HFFc6 (cell line): ENCODE measurements at regions not wholly inside any gene's neighbourhood (a gene's known extent, or its start where the extent isn't known, plus 50 kb on each side); places are given as distances from the start of the nearest gene placed in this dataset.
"Not testable (repeated sequence)": the region's sequence is repeated elsewhere in the genome, so short reads cannot be mapped to it uniquely, and the experiment has no call there.

Source experiments
- DNase-seq: peaks from one replicate; pipeline ENCODE4 v3.0.0-alpha.2; 2018
- H3K27ac Mint-ChIP-seq: 2 replicates; pipeline ENCODE4 v1.8.0; 2020; ENCODE audit warnings: mild to moderate bottlenecking, mixed read lengths
- H3K27me3 Mint-ChIP-seq: 2 replicates; pipeline ENCODE4 v1.8.0; 2021; ENCODE audit warnings: mild to moderate bottlenecking, moderate library complexity, mixed read lengths; ENCODE audit not compliant: insufficient read depth
- H3K36me3 Mint-ChIP-seq: 2 replicates; pipeline ENCODE4 v1.8.0; 2021; ENCODE audit warnings: low read depth, mixed read lengths
- H3K4me1 Mint-ChIP-seq: 2 replicates; pipeline ENCODE4 v1.8.0; 2020; ENCODE audit warnings: low read depth, mixed read lengths
- H3K4me3 Mint-ChIP-seq: 2 replicates; pipeline ENCODE4 v1.8.0; 2020; ENCODE audit warnings: mild to moderate bottlenecking, moderate library complexity, mixed read lengths
- H3K9me3 Mint-ChIP-seq: 2 replicates; pipeline ENCODE4 v1.8.0; 2020; ENCODE audit warnings: mild to moderate bottlenecking, mixed read lengths
- TF ChIP-seq, protein P1 (sequence below): fragments of 200-600 bp; sonication (generic); IDR thresholded peaks from 2 replicates; pipeline ENCODE4 v1.5.0; 2021; ENCODE audit warnings: antibody characterized with exemption, mild to moderate bottlenecking

DNA sequence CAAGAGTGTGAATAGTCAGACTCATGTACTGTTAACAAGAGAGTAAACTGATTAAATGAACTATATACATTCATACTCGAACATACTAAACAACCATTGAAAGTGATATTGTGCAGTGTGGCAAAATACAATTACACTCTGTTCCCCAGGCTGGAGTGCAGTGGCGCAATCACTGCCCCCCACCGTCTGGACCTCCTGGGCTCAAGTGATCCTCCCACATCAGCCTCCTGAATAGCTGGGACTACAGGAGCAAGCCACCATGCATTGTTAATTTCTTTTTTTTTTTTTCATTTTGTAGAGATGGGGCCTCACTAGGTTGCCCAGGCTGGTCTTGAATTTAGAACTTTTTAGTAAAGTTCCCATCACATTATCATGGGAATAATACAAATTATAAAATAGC is 77.3 kb upstream of the LSM14A start:
- Mint-ChIP-seq H3K4me3 (no peak overlapping the region), H3K9me3 (no peaks in the 10 kb centered on the region), H3K4me1 (no peaks in the 10 kb centered on the region; the same call in 1 of the 2 replicates), H3K27ac (no peak overlapping the region), H3K36me3 (no peaks in the 10 kb centered on the region), H3K27me3 (peaks cover 17% of the 10 kb centered on the region; the same call in 1 of the 2 replicates)
- TF ChIP-seq, protein P1, sequence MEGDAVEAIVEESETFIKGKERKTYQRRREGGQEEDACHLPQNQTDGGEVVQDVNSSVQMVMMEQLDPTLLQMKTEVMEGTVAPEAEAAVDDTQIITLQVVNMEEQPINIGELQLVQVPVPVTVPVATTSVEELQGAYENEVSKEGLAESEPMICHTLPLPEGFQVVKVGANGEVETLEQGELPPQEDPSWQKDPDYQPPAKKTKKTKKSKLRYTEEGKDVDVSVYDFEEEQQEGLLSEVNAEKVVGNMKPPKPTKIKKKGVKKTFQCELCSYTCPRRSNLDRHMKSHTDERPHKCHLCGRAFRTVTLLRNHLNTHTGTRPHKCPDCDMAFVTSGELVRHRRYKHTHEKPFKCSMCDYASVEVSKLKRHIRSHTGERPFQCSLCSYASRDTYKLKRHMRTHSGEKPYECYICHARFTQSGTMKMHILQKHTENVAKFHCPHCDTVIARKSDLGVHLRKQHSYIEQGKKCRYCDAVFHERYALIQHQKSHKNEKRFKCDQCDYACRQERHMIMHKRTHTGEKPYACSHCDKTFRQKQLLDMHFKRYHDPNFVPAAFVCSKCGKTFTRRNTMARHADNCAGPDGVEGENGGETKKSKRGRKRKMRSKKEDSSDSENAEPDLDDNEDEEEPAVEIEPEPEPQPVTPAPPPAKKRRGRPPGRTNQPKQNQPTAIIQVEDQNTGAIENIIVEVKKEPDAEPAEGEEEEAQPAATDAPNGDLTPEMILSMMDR: no peak
- no peak for DNase-seq

DNA sequence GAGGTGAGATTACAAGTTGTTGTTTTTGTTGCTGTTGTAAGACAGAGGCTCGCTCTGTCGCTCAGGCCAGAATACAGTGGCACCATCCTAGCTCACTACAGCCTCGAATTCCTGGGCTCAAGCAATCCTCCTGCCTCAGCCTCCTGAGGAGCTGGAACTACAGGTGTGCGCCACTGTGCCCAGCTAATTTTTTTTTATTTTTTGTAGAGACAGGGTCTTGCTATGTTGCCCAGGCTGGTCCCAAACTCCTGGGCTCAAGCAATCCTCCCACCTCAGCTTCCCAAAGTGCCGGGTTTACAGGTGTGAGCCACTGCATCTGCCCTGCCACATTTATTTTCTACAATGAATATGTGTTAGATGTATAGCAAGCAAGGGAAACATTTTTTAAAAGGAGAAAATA is 76.9 kb upstream of the LSM14A start:
- not testable (repeated sequence) for H3K4me3 Mint-ChIP-seq, H3K9me3 Mint-ChIP-seq, H3K36me3 Mint-ChIP-seq, DNase-seq, H3K27ac Mint-ChIP-seq, H3K4me1 Mint-ChIP-seq
- peaks cover 19% of the 10 kb centered on the region; the same call in 1 of the 2 replicates for H3K27me3 Mint-ChIP-seq

DNA sequence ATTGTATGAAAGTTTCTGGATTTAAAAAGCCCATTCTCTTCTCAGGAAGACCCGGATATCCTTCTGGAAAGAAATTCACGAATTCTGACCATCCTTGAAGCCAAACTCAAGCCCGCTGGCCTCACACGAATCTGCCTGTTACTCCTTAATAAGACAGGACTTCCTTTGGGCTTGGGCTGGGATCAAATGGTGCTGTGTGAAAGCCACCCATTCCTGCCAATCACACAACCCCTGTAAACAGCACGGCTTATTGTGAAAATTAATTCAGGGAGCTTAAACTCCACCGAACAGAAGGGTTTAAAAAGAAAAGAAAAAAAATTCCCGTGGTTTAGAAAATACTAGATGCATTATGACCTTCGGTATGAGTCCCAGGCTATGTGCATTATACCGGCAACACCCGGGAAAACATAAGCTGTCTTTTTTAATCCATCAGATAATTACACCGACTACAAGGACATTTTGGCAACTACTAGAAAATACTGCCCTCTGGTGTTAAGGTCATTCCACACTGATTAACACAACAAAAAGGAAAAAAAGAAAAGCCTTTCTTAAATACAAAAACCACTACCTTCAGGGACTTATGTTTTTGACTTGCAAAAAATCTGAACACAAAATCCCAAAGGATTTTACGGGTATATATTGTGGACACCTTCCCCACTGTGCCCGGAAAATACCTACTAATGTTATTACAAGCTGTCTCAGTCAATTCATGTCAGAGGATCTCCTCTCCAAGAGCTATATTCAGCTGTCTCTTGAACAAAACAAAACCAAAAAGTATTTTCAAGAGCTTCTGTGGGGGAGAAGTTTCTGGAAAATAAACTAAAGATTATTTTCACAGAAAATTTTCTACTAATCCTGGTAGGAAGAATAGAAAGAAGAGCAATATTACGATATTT is 76.0 kb upstream of the LSM14A start:
- H3K4me3 Mint-ChIP-seq: no peak overlapping the region
- H3K27ac Mint-ChIP-seq: no peak overlapping the region
- no peaks in the 10 kb centered on the region for H3K9me3 Mint-ChIP-seq
- peaks cover 19% of the 10 kb centered on the region; the same call in 1 of the 2 replicates for H3K27me3 Mint-ChIP-seq
- TF ChIP-seq, protein P1: peak; percentile 85
- H3K4me1 Mint-ChIP-seq: no peaks in the 10 kb centered on the region; the same call in 1 of the 2 replicates
- peak; percentile 43 for DNase-seq
- no peaks in the 10 kb centered on the region for H3K36me3 Mint-ChIP-seq

DNA sequence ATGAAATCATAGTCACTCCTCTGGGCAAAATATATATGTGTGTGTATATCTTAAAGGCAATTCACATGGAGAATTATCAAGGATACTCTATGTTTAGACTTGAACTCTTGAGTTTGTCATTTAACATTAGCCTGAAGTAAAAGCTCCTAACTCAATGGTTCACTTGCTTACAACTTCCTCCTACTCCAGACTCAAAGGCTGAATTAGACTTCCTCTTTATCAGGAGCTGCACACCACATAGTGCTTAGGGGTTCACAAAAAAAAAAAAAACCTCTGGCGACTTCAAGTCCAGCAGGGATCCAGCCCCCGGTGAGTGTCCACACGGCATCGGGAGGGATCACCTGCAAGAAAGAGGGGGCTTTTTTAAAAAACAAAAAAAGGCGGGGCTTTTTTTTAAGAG is 68.2 kb upstream of the LSM14A start:
- Mint-ChIP-seq H3K27ac (no peak overlapping the region), H3K36me3 (no peaks in the 10 kb centered on the region), H3K4me3 (no peak overlapping the region), H3K9me3 (no peaks in the 10 kb centered on the region), H3K4me1 (no peaks in the 10 kb centered on the region), H3K27me3 (peaks cover 24% of the 10 kb centered on the region)
- DNase-seq: no peak
- TF ChIP-seq, protein P1: no peak

DNA sequence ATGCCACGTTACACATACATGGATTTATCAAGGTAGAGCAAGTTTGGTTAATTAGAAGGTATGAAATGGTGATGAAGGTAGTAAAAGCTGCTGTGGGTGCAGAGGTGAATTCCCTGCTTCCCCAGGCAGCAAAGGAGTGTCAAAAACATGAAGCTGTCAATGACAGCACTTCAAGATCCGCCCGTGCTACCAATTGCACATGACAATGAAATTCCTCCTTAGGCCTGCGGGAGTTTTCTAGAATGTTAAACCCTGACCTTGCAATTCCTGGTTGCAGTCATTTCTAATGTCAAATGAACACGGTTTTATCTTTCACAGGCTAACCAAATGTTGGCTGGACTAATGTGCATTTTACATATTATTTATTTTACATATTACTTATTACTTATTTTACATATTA is 67.7 kb upstream of the LSM14A start:
- DNase-seq: no peak
- no peaks in the 10 kb centered on the region for H3K9me3 Mint-ChIP-seq
- no peaks in the 10 kb centered on the region for H3K4me1 Mint-ChIP-seq
- H3K36me3 Mint-ChIP-seq: no peaks in the 10 kb centered on the region
- H3K4me3 Mint-ChIP-seq: no peak overlapping the region
- TF ChIP-seq, protein P1: no peak
- no peak overlapping the region for H3K27ac Mint-ChIP-seq
- H3K27me3 Mint-ChIP-seq: peaks cover 22% of the 10 kb centered on the region

DNA sequence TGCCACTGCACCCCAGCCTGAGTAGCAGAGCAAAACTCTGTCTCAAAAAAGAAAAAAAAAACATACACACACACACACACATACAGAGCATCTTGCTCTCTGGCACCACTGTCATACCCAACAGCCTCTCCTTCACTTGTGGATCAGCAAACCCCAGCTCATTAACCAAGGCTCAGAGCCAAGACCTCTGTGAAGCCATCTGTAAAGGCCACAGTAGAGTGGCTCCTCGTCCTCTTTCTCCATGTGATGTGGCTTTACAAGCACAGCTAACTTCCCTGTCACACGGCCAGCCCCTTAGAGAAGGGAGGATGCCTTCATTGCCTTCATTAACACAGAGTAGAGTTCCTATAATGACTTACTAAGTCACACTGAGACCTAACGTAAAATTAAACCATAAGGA is 62.7 kb upstream of the LSM14A start:
- TF ChIP-seq, protein P1: no peak
- DNase-seq: no peak
- no peak overlapping the region for H3K27ac Mint-ChIP-seq
- H3K4me3 Mint-ChIP-seq: no peak overlapping the region
- peaks cover 24% of the 10 kb centered on the region for H3K27me3 Mint-ChIP-seq
- no peaks in the 10 kb centered on the region for H3K36me3 Mint-ChIP-seq
- H3K9me3 Mint-ChIP-seq: no peaks in the 10 kb centered on the region
- H3K4me1 Mint-ChIP-seq: no peaks in the 10 kb centered on the region
